ENCODE measurements at regions not wholly inside any gene's neighbourhood (a gene's known extent, or its start where the extent isn't known, plus 50 kb on each side); places are given as distances from the start of the nearest gene placed in this dataset.
A peak's percentile ranks its signal among the peaks of the same experiment; 100 is the strongest.

GRCh38 chr5:128885649-128886255, 79.5 kb upstream of the SLC27A6 start:
- DNase-seq = no peak

DNA sequence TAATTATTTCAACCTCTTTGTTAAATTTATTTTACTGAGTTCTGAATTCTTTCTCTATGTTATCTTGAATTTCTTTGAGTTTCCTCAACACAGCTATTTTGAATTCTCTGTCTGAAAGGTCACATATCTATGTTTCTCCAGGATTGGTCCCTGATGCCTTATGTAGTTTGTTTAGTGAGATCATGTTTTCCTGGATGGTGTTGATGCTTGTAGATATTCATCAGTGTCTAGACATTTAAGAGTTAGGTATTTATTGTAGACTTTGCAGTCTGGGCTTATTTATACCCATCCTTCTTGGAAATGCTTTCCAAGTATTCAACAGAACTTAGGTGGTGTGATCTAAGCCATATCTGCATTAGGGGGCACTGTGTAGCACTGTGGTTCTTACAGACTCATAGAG, 70.2 kb upstream of the SLC27A6 start:
- no peak for DNase-seq

DNA sequence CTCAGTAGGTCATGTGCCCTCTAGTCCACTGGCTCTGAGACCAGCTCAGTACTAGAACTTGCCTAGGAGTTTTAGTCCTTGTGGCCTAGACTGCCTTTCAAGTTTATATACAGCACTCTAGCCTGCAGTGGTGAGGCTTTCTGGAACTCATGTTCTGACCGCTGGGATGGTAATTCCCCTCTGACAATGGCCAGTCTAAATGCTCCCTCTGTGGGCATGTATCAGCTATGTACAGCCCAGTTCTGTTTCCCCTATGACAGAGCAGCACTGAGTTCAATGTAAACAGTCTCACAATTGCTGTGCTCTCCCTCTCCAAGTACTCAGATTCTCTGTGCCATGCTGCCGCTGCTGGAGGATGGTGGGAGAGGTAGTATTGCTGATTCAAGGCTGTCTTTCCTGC, 68.6 kb upstream of the SLC27A6 start:
- no peak for DNase-seq

- DNase-seq = no peak
These were observed 61.7 kb upstream of the SLC27A6 start for GRCh38 chr5:128903550-128903949.

DNA sequence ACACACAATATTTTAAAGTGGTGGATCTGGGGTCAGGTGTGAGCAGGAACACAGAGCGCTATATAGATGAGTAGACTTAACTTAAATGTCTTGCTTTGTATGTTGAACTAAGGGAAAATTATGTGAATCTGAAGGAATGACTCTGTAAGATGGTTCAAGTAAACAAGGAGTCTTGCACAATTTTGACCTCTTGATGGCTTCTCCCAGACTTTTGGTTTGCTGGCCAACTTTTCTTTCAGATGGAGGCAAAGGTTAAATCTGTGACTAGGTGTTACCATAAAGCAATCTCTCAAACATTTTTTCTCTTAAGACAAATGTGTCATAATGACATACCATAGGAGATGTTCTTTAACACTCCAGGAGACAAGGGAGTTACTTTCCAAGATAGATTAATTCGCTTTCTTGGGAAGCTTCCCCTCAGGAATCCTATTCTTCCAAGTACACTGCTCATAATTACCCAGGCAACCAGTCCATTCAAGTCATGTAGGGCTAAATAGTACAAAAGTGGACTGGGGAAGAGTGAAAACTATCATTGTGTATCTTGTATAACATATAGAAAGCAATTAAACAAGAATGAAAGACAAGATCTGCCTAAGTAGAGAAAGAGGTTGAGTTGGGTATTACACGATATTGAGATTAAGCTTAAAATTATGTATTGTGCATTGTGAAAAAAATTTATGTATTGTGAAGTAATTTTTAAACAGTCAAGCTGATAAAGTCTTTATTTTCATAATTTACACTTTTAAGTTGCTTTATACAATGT, 60.3 kb upstream of the SLC27A6 start:
- DNase-seq = peak; percentile 27 to 28

DNA sequence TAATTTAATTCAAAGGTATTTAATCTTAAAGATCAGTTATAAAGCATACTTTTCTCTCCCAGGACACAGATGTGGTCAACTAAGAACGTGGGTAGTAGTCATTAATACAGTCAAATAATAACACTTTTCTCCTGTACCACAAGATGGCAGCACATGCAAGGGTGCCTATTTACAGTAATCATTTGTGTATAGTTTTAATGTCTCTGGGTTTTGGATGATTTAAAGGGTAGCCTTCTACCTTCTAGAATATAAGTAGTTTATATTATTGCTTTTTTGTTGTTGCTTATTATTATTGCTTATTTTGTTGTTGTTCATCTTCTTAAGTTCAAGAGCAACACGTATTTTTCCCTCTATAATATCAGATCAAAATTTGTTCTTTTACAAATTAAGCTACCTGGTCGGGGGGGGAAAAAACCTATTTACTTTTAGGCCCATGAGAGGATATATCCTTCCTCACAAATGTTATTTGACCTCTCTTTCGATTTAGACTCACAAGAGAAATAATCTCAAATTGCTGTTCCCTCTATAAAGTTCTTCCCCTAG, 59.6 kb upstream of the SLC27A6 start:
- peak; percentile 48 to 53 for DNase-seq

DNA sequence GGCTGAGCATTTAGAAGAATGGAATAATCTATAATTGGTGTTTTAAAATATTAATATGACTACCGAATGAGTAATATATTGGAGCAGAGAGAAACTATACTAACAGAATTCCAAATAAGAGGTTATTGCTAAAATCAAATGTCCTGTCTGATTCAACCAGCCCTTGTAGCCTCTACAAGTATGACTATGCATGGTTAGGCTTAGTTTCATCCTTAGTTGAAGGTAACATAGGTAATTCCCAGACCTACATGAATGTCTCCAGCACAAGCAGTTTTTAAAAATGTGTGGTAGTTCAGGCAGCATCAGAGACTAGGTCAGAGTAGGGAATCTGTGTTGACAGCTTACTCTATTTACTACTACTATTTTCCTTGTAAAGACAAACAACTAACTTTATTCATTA, 51.7 kb upstream of the SLC27A6 start:
- DNase-seq = no peak
